ENCODE measurements at regions not wholly inside any gene's neighbourhood (a gene's known extent, or its start where the extent isn't known, plus 50 kb on each side); places are given as distances from the start of the nearest gene placed in this dataset.

GRCh38 chr9:10674586-10674985 is 61.8 kb upstream of the PTPRD start:
- TF ChIP-seq TARDBP (IDR thresholded peaks at IDR 0.05) (no peak), SP1 (IDR thresholded peaks at IDR 0.05) (no peak), FOXM1 (IDR thresholded peaks at IDR 0.05; ENCODE audit: borderline replicate concordance) (no peak), FOXA1 (IDR thresholded peaks at IDR 0.05) (no peak), BHLHE40 (IDR thresholded peaks at IDR 0.05; ENCODE audit: borderline replicate concordance) (no peak), NFRKB (IDR thresholded peaks at IDR 0.05) (no peak), ARNT (IDR thresholded peaks at IDR 0.05) (no peak), SUZ12 (IDR thresholded peaks at IDR 0.05) (no peak), ZNF384 (IDR thresholded peaks at IDR 0.05) (no peak), LEF1 (IDR thresholded peaks at IDR 0.05; ENCODE audit: borderline replicate concordance) (no peak), L3MBTL2 (conservative IDR thresholded peaks at IDR 0.05) (no peak), FOXK2 (IDR thresholded peaks at IDR 0.05) (no peak), CTBP1 (IDR thresholded peaks at IDR 0.05; ENCODE audit: borderline replicate concordance) (no peak)
- TF ChIP-seq, protein P1, sequence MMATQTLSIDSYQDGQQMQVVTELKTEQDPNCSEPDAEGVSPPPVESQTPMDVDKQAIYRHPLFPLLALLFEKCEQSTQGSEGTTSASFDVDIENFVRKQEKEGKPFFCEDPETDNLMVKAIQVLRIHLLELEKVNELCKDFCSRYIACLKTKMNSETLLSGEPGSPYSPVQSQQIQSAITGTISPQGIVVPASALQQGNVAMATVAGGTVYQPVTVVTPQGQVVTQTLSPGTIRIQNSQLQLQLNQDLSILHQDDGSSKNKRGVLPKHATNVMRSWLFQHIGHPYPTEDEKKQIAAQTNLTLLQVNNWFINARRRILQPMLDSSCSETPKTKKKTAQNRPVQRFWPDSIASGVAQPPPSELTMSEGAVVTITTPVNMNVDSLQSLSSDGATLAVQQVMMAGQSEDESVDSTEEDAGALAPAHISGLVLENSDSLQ (IDR thresholded peaks at IDR 0.05) = no peak
